ENCODE measurements at regions not wholly inside any gene's neighbourhood (a gene's known extent, or its start where the extent isn't known, plus 50 kb on each side); places are given as distances from the start of the nearest gene placed in this dataset.

DNA sequence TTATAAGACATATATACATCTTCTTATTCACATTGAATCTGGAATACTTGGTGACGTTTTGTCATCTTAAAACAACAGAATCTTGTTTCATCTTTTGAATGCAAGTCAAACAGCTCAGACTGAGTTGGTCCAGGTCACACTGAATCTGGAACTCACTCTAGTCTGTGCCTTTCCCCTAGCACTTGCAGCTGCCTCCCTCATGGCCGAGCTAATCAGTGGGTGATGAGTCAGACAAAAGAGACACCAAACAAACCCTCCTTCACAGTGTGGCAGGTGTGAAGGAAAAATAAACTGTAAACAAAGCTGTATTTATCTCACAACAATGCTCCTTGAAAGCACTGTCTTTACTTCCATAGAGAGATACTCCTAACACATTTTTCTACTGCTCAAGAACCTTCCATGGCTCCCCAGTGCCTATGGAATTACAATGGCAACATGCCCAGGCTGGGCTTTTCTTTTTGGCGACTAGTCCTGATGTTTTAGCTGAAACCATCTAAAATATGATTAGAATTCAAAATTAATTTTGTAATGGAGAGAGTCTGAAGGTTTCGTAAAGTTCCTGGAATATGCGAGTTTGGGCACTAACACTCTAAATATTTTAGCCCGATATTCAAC is 140.0 kb downstream of the ZNF365 start:
- no peak overlapping the region for H3K4me3 ChIP-seq (ENCODE audit: low read depth, low read length)
- ChIA-PET CTCF (interaction anchor here (0.6 kb wide), 1 partner anchor 65 kb away, joined by 3 read pairs; no protein-coding TSS in a partner anchor), POLR2A (no interaction called here)
- H3K4me1 ChIP-seq (ENCODE audit: control insufficient read depth, insufficient read depth, low read length) = no peaks in the 10 kb centered on the region
- H3K9me3 ChIP-seq (ENCODE audit: control insufficient read depth, insufficient read depth, low read depth, low read length) = no peaks in the 10 kb centered on the region
- H3K27ac ChIP-seq (ENCODE audit: extremely low read depth, low read depth, low read length) = no peak overlapping the region
- H3K36me3 ChIP-seq (ENCODE audit: control insufficient read depth in 2 of 2, insufficient read depth in 1 of 2, low read length in 2 of 2) = no peaks in the 10 kb centered on the region
- TF ChIP-seq ZSCAN23 (tag by site-specific recombination; IDR thresholded peaks at IDR 0.05) (no peak), ZNF16 (tag by site-specific recombination; IDR thresholded peaks at IDR 0.05; ENCODE audit: low read depth) (peak; percentile 49; the same call in 1 of the 2 replicates)
- TF ChIP-seq, protein P1, sequence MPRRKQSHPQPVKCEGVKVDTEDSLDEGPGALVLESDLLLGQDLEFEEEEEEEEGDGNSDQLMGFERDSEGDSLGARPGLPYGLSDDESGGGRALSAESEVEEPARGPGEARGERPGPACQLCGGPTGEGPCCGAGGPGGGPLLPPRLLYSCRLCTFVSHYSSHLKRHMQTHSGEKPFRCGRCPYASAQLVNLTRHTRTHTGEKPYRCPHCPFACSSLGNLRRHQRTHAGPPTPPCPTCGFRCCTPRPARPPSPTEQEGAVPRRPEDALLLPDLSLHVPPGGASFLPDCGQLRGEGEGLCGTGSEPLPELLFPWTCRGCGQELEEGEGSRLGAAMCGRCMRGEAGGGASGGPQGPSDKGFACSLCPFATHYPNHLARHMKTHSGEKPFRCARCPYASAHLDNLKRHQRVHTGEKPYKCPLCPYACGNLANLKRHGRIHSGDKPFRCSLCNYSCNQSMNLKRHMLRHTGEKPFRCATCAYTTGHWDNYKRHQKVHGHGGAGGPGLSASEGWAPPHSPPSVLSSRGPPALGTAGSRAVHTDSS (tag by site-specific recombination; IDR thresholded peaks at IDR 0.05) = no peak

- H3K27ac ChIP-seq (ENCODE audit: extremely low read depth, low read depth, low read length) = no peak overlapping the region
- H3K36me3 ChIP-seq (ENCODE audit: control insufficient read depth in 2 of 2, insufficient read depth in 1 of 2, low read length in 2 of 2) = no peaks in the 10 kb centered on the region
- no peaks in the 10 kb centered on the region for H3K4me1 ChIP-seq (ENCODE audit: control insufficient read depth, insufficient read depth, low read length)
- H3K4me3 ChIP-seq (ENCODE audit: low read depth, low read length) = no peak overlapping the region
- CTCF ChIA-PET = no interaction called here
- TF ChIP-seq OSR2 (tag by site-specific recombination; IDR thresholded peaks at IDR 0.05) = no peak
- TF ChIP-seq ZNF548 (tag by site-specific recombination; IDR thresholded peaks at IDR 0.05) = no peak
- TF ChIP-seq, protein P2, sequence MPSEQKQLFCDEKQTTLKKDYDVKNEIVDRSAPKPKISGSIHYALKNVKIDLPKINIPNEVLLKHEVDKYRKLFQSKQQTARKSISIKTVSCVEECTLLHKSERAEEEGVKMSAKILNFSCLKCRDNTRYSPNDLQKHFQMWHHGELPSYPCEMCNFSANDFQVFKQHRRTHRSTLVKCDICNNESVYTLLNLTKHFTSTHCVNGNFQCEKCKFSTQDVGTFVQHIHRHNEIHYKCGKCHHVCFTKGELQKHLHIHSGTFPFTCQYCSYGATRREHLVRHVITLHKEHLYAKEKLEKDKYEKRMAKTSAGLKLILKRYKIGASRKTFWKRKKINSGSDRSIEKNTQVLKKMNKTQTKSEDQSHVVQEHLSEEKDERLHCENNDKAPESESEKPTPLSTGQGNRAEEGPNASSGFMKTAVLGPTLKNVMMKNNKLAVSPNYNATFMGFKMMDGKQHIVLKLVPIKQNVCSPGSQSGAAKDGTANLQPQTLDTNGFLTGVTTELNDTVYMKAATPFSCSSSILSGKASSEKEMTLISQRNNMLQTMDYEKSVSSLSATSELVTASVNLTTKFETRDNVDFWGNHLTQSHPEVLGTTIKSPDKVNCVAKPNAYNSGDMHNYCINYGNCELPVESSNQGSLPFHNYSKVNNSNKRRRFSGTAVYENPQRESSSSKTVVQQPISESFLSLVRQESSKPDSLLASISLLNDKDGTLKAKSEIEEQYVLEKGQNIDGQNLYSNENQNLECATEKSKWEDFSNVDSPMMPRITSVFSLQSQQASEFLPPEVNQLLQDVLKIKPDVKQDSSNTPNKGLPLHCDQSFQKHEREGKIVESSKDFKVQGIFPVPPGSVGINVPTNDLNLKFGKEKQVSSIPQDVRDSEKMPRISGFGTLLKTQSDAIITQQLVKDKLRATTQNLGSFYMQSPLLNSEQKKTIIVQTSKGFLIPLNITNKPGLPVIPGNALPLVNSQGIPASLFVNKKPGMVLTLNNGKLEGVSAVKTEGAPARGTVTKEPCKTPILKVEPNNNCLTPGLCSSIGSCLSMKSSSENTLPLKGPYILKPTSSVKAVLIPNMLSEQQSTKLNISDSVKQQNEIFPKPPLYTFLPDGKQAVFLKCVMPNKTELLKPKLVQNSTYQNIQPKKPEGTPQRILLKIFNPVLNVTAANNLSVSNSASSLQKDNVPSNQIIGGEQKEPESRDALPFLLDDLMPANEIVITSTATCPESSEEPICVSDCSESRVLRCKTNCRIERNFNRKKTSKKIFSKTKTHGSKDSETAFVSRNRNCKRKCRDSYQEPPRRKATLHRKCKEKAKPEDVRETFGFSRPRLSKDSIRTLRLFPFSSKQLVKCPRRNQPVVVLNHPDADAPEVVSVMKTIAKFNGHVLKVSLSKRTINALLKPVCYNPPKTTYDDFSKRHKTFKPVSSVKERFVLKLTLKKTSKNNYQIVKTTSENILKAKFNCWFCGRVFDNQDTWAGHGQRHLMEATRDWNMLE (tag by site-specific recombination; conservative IDR thresholded peaks at IDR 0.05; ENCODE audit: low read depth) = no peak
- TF ChIP-seq MEIS1 (CRISPR knock-in tag; IDR thresholded peaks at IDR 0.05; ENCODE audit: borderline replicate concordance) = no peak
- no peak for TF ChIP-seq MYNN (tag by site-specific recombination; IDR thresholded peaks at IDR 0.05; ENCODE audit: borderline replicate concordance)
- TF ChIP-seq, protein P3, sequence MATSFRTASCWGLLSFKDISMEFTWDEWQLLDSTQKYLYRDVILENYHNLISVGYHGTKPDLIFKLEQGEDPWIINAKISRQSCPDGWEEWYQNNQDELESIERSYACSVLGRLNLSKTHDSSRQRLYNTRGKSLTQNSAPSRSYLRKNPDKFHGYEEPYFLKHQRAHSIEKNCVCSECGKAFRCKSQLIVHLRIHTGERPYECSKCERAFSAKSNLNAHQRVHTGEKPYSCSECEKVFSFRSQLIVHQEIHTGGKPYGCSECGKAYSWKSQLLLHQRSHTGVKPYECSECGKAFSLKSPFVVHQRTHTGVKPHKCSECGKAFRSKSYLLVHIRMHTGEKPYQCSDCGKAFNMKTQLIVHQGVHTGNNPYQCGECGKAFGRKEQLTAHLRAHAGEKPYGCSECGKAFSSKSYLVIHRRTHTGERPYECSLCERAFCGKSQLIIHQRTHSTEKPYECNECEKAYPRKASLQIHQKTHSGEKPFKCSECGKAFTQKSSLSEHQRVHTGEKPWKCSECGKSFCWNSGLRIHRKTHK (tag by site-specific recombination; IDR thresholded peaks at IDR 0.05) = no peak
- TF ChIP-seq, protein P4, sequence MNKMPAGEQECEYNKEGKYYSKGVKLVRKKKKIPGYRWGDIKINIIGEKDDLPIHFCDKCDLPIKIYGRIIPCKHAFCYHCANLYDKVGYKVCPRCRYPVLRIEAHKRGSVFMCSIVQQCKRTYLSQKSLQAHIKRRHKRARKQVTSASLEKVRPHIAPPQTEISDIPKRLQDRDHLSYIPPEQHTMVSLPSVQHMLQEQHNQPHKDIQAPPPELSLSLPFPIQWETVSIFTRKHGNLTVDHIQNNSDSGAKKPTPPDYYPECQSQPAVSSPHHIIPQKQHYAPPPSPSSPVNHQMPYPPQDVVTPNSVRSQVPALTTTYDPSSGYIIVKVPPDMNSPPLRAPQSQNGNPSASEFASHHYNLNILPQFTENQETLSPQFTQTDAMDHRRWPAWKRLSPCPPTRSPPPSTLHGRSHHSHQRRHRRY (tag by site-specific recombination; IDR thresholded peaks at IDR 0.05) = no peak
- no peak for TF ChIP-seq ZNF19 (tag by site-specific recombination; IDR thresholded peaks at IDR 0.05; ENCODE audit: low read depth)
- no peak for TF ChIP-seq ZXDB (tag by site-specific recombination; IDR thresholded peaks at IDR 0.05)
- TF ChIP-seq, protein P5, sequence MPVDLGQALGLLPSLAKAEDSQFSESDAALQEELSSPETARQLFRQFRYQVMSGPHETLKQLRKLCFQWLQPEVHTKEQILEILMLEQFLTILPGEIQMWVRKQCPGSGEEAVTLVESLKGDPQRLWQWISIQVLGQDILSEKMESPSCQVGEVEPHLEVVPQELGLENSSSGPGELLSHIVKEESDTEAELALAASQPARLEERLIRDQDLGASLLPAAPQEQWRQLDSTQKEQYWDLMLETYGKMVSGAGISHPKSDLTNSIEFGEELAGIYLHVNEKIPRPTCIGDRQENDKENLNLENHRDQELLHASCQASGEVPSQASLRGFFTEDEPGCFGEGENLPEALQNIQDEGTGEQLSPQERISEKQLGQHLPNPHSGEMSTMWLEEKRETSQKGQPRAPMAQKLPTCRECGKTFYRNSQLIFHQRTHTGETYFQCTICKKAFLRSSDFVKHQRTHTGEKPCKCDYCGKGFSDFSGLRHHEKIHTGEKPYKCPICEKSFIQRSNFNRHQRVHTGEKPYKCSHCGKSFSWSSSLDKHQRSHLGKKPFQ (tag by site-specific recombination; IDR thresholded peaks at IDR 0.05) = no peak
- TF ChIP-seq ZNF423 (tag by site-specific recombination; IDR thresholded peaks at IDR 0.05) = no peak
- no peaks in the 10 kb centered on the region for H3K9me3 ChIP-seq (ENCODE audit: control insufficient read depth, insufficient read depth, low read depth, low read length)
- POLR2A ChIA-PET = no interaction called here
Measured at GRCh38 chr10:62517252-62517651, 143.1 kb downstream of the ZNF365 start.
